WERI-Rb-1 (cell line): ENCODE measurements at regions not wholly inside any gene's neighbourhood (a gene's known extent, or its start where the extent isn't known, plus 50 kb on each side); places are given as distances from the start of the nearest gene placed in this dataset.

Experiments
- DNase-seq: peaks from one replicate; pipeline ENCODE4 v3.0.0-alpha.2; 2020
- H3K27ac ChIP-seq: fragments of 250-450 bp; sonication (Bioruptor Pico); 2 replicates; pipeline ENCODE4 v1.5.1; 2020; ENCODE audit warnings: mild to moderate bottlenecking, moderate library complexity
- H3K27me3 ChIP-seq: fragments of 250-450 bp; sonication (Bioruptor Pico); 2 replicates; pipeline ENCODE4 v1.5.1; 2021; ENCODE audit warnings: mild to moderate bottlenecking, low read depth, moderate library complexity; ENCODE audit not compliant: insufficient read depth, severe bottlenecking
- H3K36me3 ChIP-seq: fragments of 250-450 bp; sonication (Bioruptor Pico); 2 replicates; pipeline ENCODE4 v1.5.1; 2020; ENCODE audit warnings: mild to moderate bottlenecking, moderate library complexity
- H3K4me3 ChIP-seq: 2 replicates; pipeline ENCODE4 v1.5.1; 2011; ENCODE audit warnings: low read depth, mild to moderate bottlenecking, control low read depth, low read length
- H3K9me3 ChIP-seq: fragments of 250-450 bp; sonication (Bioruptor Pico); 2 replicates; pipeline ENCODE4 v1.5.1; 2021; ENCODE audit warnings: mild to moderate bottlenecking, moderate library complexity; ENCODE audit not compliant: severe bottlenecking
- TF ChIP-seq, protein P1 (sequence below): IDR thresholded peaks from 2 replicates; pipeline ENCODE4 v1.5.1; 2011; ENCODE audit warnings: low read depth, mild to moderate bottlenecking, control low read depth, inconsistent platforms, low read length

DNA sequence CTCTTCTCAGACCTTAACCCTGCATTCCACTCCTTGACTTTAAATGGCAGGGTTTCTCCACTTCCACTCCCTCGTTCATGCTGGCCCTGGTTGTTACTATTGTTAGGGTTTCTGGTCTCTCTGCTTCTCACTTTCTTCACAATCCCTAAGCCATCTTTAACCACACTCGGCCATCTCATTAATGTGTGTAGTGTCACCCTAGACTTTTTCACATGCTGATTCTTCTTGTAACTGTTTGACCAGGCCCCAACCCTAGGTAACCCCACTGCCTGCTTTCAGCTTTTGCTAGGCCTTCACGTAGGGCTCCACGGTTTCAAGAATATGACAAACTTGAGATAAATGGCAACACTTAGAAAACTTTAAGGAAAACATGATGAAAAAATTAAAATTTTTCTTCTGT lies 195.1 kb downstream of the IPO8 start:
- no peak overlapping the region for H3K27ac ChIP-seq
- TF ChIP-seq, protein P1, sequence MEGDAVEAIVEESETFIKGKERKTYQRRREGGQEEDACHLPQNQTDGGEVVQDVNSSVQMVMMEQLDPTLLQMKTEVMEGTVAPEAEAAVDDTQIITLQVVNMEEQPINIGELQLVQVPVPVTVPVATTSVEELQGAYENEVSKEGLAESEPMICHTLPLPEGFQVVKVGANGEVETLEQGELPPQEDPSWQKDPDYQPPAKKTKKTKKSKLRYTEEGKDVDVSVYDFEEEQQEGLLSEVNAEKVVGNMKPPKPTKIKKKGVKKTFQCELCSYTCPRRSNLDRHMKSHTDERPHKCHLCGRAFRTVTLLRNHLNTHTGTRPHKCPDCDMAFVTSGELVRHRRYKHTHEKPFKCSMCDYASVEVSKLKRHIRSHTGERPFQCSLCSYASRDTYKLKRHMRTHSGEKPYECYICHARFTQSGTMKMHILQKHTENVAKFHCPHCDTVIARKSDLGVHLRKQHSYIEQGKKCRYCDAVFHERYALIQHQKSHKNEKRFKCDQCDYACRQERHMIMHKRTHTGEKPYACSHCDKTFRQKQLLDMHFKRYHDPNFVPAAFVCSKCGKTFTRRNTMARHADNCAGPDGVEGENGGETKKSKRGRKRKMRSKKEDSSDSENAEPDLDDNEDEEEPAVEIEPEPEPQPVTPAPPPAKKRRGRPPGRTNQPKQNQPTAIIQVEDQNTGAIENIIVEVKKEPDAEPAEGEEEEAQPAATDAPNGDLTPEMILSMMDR = no peak
- no peaks in the 10 kb centered on the region for H3K27me3 ChIP-seq
- H3K4me3 ChIP-seq = no peak overlapping the region
- no peak for DNase-seq
- H3K36me3 ChIP-seq = no peaks in the 10 kb centered on the region
- H3K9me3 ChIP-seq = no peaks in the 10 kb centered on the region

DNA sequence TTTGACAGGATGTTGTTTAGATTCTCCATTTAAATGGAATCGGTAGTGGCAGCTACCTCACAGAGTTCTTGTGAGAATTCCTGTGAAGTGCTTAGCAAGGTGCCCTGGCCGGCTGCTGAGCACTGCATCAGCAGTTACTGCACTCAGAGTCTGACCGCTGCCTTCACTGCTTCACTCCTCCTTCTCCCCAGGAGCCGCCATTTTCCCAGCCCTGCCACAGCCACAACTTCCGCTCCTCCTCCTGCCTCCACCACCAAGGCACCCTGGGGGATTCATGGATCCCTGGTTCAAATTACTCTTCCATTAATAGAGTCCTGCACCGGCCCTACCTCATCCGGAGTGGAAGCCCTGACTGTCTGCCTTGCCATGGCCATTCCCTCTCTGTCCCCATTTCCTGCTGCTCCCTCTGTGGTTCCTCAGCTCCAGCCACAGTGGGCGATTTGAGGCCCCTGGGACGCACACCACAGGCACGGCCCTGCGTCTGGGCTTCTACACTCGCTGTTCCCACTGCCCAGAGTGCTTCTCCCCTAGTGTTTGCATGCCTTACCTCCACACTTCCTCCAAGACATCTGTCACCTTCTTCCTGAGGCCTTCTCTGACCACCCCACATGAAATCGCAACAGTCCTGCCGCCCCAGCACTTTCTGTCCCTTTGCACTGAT lies 210.3 kb downstream of the IPO8 start:
- Histone ChIP-seq H3K27me3 (no peaks in the 10 kb centered on the region), H3K9me3 (no peaks in the 10 kb centered on the region), H3K36me3 (no peaks in the 10 kb centered on the region), H3K4me3 (no peak overlapping the region), H3K27ac (no peak overlapping the region)
- no peak for DNase-seq
- TF ChIP-seq, protein P1 = no peak

DNA sequence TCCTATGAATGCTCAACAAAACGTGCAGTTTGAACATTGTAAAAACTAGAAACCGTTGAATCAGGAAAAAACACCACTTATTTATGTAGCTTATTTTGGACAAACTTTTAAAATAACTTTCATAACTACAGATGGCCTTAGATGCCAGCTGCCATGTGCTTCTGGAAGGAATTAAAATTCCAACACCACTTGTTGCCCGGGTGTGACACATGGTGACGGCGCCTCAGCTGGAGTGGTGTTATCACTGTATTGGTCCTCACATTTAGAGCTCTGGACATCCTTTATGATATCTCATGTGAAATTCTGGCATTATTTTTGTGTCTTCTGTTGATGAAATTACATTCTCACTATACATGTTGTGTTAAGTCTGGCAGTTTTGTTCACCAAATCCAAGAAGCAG lies 211.0 kb downstream of the IPO8 start:
- TF ChIP-seq, protein P1 = no peak
- Histone ChIP-seq H3K4me3 (no peak overlapping the region), H3K9me3 (no peaks in the 10 kb centered on the region), H3K36me3 (no peaks in the 10 kb centered on the region), H3K27ac (no peak overlapping the region), H3K27me3 (no peaks in the 10 kb centered on the region)
- DNase-seq = no peak

DNA sequence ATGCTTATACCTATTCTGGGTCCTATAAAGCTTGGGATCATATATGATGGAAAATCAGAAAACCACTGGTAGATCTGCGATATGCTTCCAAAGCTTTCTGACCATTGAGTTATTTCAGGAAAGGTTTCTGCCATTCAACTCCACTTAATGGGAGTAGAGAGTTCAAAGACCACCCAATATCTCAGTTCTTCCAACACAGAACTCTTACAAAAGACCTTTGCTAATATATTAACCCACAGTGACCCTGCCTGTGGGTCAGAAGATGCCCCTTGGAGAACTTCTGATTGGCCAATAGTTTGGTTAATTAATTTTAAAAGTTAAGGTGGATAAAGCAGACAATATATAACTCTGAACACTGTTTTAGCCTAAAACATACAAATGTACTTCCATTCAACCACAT lies 213.0 kb downstream of the IPO8 start:
- DNase-seq = no peak
- TF ChIP-seq, protein P1 = no peak
- Histone ChIP-seq H3K9me3 (no peaks in the 10 kb centered on the region), H3K4me3 (no peak overlapping the region), H3K27me3 (no peaks in the 10 kb centered on the region), H3K27ac (no peak overlapping the region), H3K36me3 (no peaks in the 10 kb centered on the region)

DNA sequence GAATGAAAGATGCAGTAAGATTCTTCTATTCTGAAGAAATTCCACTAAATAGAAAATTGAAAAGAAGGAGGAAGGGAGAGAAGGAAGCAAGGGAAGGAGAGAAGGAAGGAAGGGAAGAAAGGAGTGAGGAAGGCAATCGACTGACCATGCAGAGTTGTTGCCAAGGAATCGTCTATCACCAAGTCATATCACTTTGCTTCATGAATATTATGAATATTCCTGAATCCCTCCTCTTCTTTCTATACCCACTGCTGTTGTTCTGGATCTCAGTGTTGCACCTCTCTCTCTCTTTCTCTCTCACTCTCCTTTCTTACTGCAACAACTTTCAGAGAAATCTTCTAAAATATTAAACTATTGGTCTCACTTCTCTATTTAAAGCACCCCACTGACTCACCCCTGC lies 222.4 kb downstream of the IPO8 start:
- TF ChIP-seq, protein P1 = no peak
- Histone ChIP-seq H3K4me3 (no peak overlapping the region), H3K9me3 (peaks cover 4% of the 10 kb centered on the region), H3K36me3 (no peaks in the 10 kb centered on the region), H3K27me3 (no peaks in the 10 kb centered on the region), H3K27ac (no peak overlapping the region)
- no peak for DNase-seq

DNA sequence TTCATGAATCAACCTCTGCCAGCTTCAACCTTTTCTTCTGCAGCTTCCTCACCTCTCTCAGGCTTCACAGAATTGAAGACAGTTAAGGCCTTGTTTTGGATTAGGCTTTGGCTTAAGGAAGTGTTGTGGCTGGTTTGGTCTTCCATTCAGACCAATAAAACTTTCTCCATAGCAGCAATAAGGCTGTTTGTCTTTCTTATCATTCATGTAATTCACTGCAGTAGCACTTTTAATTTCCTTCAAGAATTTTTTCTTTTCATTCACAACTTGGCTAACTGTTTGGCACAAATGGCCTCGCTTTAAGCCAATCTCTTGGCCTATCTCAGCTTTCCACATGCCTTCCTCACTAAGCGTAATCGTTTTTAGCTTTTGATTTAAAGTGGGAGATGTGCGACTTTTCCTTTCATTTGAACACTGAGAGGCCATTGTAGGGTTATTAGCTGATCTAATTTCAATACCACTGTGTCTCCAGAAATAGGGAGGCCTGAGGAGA lies 229.5 kb downstream of the IPO8 start:
- H3K36me3 ChIP-seq = no peaks in the 10 kb centered on the region
- TF ChIP-seq, protein P1 = no peak
- no peak for DNase-seq
- H3K4me3 ChIP-seq = no peak overlapping the region
- peaks cover 4% of the 10 kb centered on the region for H3K9me3 ChIP-seq
- H3K27me3 ChIP-seq = no peaks in the 10 kb centered on the region
- no peak overlapping the region for H3K27ac ChIP-seq
